ENCODE measurements at regions not wholly inside any gene's neighbourhood (a gene's known extent, or its start where the extent isn't known, plus 50 kb on each side); places are given as distances from the start of the nearest gene placed in this dataset.

GRCh38 chr20:12670301-12670700 is 338.5 kb upstream of the SPTLC3 start:
- TF ChIP-seq REST (tag by site-specific recombination; IDR thresholded peaks at IDR 0.05) (no peak), CTCF (tag by site-specific recombination; IDR thresholded peaks at IDR 0.05) (no peak), ZNF366 (tag by site-specific recombination; conservative IDR thresholded peaks at IDR 0.05) (no peak), ELK4 (IDR thresholded peaks at IDR 0.05; ENCODE audit: borderline replicate concordance, low read depth, low read length) (no peak), SP2 (tag by site-specific recombination; IDR thresholded peaks at IDR 0.05) (no peak), ZNF239 (tag by site-specific recombination; IDR thresholded peaks at IDR 0.05) (no peak), ZNF621 (tag by site-specific recombination; IDR thresholded peaks at IDR 0.05) (no peak)
